ENCODE measurements at regions not wholly inside any gene's neighbourhood (a gene's known extent, or its start where the extent isn't known, plus 50 kb on each side); places are given as distances from the start of the nearest gene placed in this dataset.

DNA sequence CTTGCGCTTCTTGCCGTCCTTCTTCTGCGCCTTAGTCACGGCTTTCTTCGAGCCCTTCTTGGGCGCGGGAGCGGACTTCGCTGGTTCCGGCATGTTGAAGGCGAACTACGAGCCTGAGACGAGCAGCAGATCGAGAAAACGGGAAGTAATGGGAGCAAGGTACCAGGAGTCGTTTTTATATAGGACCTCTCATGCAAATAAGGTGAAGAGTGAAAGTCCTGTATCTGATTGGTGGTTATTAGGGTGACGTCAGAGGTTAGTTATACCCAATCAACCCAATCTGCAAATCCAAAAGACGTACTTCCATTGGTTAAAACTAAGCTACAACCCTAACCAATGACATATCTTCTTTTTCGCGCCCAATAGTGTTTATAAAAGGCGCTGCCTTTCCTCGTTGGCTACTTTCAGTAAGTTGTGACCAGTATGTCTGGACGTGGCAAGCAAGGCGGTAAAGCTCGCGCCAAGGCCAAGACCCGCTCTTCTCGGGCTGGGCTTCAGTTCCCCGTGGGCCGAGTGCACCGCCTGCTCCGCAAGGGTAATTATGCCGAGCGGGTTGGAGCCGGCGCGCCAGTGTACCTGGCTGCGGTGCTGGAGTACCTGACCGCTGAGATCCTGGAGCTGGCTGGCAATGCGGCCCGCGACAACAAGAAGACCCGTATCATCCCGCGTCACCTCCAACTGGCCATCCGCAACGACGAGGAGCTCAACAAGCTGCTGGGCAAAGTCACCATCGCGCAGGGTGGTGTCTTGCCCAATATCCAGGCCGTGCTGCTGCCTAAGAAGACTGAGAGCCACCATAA, 100.6 kb upstream of the PRSS16 start (continued):
- TF ChIP-seq, protein P1, sequence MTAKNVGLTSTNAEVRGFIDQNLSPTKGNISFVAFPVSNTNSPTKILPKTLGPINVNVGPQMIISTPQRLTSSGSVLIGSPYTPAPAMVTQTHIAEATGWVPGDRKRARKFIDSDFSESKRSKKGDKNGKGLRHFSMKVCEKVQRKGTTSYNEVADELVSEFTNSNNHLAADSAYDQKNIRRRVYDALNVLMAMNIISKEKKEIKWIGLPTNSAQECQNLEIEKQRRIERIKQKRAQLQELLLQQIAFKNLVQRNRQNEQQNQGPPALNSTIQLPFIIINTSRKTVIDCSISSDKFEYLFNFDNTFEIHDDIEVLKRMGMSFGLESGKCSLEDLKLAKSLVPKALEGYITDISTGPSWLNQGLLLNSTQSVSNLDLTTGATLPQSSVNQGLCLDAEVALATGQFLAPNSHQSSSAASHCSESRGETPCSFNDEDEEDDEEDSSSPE (CRISPR knock-in tag; IDR thresholded peaks at IDR 0.05), result peak; percentile 50; the same call in 1 of the 2 replicates
- no peak for TF ChIP-seq ZNF20 (CRISPR knock-in tag; IDR thresholded peaks at IDR 0.05)
- TF ChIP-seq SAFB2 (CRISPR knock-in tag; IDR thresholded peaks at IDR 0.05; ENCODE audit: borderline replicate concordance, low read depth), result no peak
- TF ChIP-seq NR2F2 (IDR thresholded peaks at IDR 0.05; ENCODE audit: borderline replicate concordance, low read depth), result no peak
- TF ChIP-seq, protein P2, sequence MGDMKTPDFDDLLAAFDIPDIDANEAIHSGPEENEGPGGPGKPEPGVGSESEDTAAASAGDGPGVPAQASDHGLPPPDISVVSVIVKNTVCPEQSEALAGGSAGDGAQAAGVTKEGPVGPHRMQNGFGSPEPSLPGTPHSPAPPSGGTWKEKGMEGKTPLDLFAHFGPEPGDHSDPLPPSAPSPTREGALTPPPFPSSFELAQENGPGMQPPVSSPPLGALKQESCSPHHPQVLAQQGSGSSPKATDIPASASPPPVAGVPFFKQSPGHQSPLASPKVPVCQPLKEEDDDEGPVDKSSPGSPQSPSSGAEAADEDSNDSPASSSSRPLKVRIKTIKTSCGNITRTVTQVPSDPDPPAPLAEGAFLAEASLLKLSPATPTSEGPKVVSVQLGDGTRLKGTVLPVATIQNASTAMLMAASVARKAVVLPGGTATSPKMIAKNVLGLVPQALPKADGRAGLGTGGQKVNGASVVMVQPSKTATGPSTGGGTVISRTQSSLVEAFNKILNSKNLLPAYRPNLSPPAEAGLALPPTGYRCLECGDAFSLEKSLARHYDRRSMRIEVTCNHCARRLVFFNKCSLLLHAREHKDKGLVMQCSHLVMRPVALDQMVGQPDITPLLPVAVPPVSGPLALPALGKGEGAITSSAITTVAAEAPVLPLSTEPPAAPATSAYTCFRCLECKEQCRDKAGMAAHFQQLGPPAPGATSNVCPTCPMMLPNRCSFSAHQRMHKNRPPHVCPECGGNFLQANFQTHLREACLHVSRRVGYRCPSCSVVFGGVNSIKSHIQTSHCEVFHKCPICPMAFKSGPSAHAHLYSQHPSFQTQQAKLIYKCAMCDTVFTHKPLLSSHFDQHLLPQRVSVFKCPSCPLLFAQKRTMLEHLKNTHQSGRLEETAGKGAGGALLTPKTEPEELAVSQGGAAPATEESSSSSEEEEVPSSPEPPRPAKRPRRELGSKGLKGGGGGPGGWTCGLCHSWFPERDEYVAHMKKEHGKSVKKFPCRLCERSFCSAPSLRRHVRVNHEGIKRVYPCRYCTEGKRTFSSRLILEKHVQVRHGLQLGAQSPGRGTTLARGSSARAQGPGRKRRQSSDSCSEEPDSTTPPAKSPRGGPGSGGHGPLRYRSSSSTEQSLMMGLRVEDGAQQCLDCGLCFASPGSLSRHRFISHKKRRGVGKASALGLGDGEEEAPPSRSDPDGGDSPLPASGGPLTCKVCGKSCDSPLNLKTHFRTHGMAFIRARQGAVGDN (CRISPR knock-in tag; IDR thresholded peaks at IDR 0.05), result peak; percentile 68
- TF ChIP-seq, protein P3, sequence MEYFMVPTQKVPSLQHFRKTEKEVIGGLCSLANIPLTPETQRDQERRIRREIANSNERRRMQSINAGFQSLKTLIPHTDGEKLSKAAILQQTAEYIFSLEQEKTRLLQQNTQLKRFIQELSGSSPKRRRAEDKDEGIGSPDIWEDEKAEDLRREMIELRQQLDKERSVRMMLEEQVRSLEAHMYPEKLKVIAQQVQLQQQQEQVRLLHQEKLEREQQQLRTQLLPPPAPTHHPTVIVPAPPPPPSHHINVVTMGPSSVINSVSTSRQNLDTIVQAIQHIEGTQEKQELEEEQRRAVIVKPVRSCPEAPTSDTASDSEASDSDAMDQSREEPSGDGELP (IDR thresholded peaks at IDR 0.05; ENCODE audit: borderline replicate concordance, low read depth), result no peak
- no peak for TF ChIP-seq ZNF709 (CRISPR knock-in tag; IDR thresholded peaks at IDR 0.05)
- no peak for TF ChIP-seq TSC22D2 (CRISPR knock-in tag; IDR thresholded peaks at IDR 0.05; ENCODE audit: borderline replicate concordance)
- TF ChIP-seq SOX5 (CRISPR knock-in tag; IDR thresholded peaks at IDR 0.05; ENCODE audit: borderline replicate concordance), result no peak
- TF ChIP-seq ZFY (CRISPR knock-in tag; IDR thresholded peaks at IDR 0.05), result peak; percentile 43; the same call in 1 of the 2 replicates
- TF ChIP-seq DNMT1 (CRISPR knock-in tag; IDR thresholded peaks at IDR 0.05), result peak; percentile 89; the same call in 1 of the 2 replicates
- TF ChIP-seq ZNF782 (CRISPR knock-in tag; IDR thresholded peaks at IDR 0.05; ENCODE audit: borderline replicate concordance), result no peak
- no peak for TF ChIP-seq TGIF2 (CRISPR knock-in tag; IDR thresholded peaks at IDR 0.05)
- no peak for TF ChIP-seq ZNF317 (CRISPR knock-in tag; IDR thresholded peaks at IDR 0.05)
- TF ChIP-seq IKZF1 (IDR thresholded peaks at IDR 0.05), result no peak
- no peak for TF ChIP-seq ZNF766 (CRISPR knock-in tag; IDR thresholded peaks at IDR 0.05; ENCODE audit: borderline replicate concordance)
- TF ChIP-seq TMF1 (CRISPR knock-in tag; IDR thresholded peaks at IDR 0.05; ENCODE audit: low read depth), result no peak
- TF ChIP-seq BRD4 (CRISPR knock-in tag; IDR thresholded peaks at IDR 0.05), result 0 out of 2 replicates have a peak, but pooled peaks have one; percentile 67
- TF ChIP-seq, protein P4, sequence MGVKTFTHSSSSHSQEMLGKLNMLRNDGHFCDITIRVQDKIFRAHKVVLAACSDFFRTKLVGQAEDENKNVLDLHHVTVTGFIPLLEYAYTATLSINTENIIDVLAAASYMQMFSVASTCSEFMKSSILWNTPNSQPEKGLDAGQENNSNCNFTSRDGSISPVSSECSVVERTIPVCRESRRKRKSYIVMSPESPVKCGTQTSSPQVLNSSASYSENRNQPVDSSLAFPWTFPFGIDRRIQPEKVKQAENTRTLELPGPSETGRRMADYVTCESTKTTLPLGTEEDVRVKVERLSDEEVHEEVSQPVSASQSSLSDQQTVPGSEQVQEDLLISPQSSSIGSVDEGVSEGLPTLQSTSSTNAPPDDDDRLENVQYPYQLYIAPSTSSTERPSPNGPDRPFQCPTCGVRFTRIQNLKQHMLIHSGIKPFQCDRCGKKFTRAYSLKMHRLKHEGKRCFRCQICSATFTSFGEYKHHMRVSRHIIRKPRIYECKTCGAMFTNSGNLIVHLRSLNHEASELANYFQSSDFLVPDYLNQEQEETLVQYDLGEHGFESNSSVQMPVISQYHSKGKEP (CRISPR knock-in tag; IDR thresholded peaks at IDR 0.05), result no peak
- no peak for TF ChIP-seq JDP2 (CRISPR knock-in tag; IDR thresholded peaks at IDR 0.05; ENCODE audit: borderline replicate concordance)
- no peak for TF ChIP-seq TEAD3 (CRISPR knock-in tag; optimal IDR thresholded peaks at IDR 0.05; ENCODE audit: borderline replicate concordance)
- TF ChIP-seq ZNF557 (CRISPR knock-in tag; IDR thresholded peaks at IDR 0.05), result no peak

Data from HepG2 (cell line).